ENCODE measurements at regions not wholly inside any gene's neighbourhood (a gene's known extent, or its start where the extent isn't known, plus 50 kb on each side); places are given as distances from the start of the nearest gene placed in this dataset.

- no peaks in the 10 kb centered on the region for H4K20me1 ChIP-seq (ENCODE audit: insufficient read depth, low read length)
- no peaks in the 10 kb centered on the region for H3K9me3 ChIP-seq (ENCODE audit: low read depth, low read length)
- no peaks in the 10 kb centered on the region for H3K36me3 ChIP-seq (ENCODE audit: insufficient read depth, low read length)
- H2AFZ ChIP-seq (ENCODE audit: low read length): no peak overlapping the region
- no peaks in the 10 kb centered on the region for H3K4me1 ChIP-seq (ENCODE audit: insufficient read depth, low read length)
- H3K27ac ChIP-seq (ENCODE audit: low read depth, low read length): no peak overlapping the region
- DNase-seq (ENCODE audit: insufficient read length, low spot score, missing footprints): no peak
- TF ChIP-seq, protein P1, sequence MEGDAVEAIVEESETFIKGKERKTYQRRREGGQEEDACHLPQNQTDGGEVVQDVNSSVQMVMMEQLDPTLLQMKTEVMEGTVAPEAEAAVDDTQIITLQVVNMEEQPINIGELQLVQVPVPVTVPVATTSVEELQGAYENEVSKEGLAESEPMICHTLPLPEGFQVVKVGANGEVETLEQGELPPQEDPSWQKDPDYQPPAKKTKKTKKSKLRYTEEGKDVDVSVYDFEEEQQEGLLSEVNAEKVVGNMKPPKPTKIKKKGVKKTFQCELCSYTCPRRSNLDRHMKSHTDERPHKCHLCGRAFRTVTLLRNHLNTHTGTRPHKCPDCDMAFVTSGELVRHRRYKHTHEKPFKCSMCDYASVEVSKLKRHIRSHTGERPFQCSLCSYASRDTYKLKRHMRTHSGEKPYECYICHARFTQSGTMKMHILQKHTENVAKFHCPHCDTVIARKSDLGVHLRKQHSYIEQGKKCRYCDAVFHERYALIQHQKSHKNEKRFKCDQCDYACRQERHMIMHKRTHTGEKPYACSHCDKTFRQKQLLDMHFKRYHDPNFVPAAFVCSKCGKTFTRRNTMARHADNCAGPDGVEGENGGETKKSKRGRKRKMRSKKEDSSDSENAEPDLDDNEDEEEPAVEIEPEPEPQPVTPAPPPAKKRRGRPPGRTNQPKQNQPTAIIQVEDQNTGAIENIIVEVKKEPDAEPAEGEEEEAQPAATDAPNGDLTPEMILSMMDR (IDR thresholded peaks at IDR 0.05; ENCODE audit: extremely low read depth, low read depth, low read length): no peak
- no peaks in the 10 kb centered on the region for H3K79me2 ChIP-seq (ENCODE audit: insufficient read depth, low read length)
- no peaks in the 10 kb centered on the region for H3K27me3 ChIP-seq (ENCODE audit: insufficient read depth, low read length)
- no peak overlapping the region for H3K4me3 ChIP-seq (ENCODE audit: insufficient read depth, low read length)
- H3K4me2 ChIP-seq (ENCODE audit: insufficient read depth, low read length): no peak overlapping the region
Observed at GRCh38 chrX:10981506-10981905, 129.6 kb upstream of the HCCS start.

DNA sequence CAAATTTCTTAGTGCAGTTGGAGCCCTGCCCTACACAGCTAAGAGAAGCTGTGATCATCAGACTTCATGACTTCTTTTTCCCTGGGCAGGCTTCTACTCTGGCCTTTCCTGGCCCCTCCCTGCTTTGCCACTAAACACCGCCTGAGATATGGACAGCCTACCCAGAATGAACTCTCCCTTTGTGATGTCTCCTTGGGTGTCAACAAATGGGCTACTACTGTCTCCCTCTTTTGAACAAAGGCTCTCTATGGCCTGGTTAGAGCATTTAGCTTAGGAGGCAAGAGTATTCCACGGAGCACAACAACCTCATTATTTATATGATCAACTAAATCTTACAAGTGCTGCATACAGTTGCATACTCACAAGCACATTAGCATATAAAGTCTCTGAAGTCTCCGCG is 127.6 kb upstream of the HCCS start:
- H3K27me3 ChIP-seq (ENCODE audit: insufficient read depth, low read length): no peaks in the 10 kb centered on the region
- no peaks in the 10 kb centered on the region for H3K4me1 ChIP-seq (ENCODE audit: insufficient read depth, low read length)
- DNase-seq (ENCODE audit: insufficient read length, low spot score, missing footprints): no peak
- H4K20me1 ChIP-seq (ENCODE audit: insufficient read depth, low read length): no peaks in the 10 kb centered on the region
- no peak overlapping the region for H3K4me2 ChIP-seq (ENCODE audit: insufficient read depth, low read length)
- H3K9me3 ChIP-seq (ENCODE audit: low read depth, low read length): no peaks in the 10 kb centered on the region
- H3K27ac ChIP-seq (ENCODE audit: low read depth, low read length): no peak overlapping the region
- H3K79me2 ChIP-seq (ENCODE audit: insufficient read depth, low read length): no peaks in the 10 kb centered on the region
- TF ChIP-seq, protein P1 (IDR thresholded peaks at IDR 0.05; ENCODE audit: extremely low read depth, low read depth, low read length): no peak
- no peak overlapping the region for H2AFZ ChIP-seq (ENCODE audit: low read length)
- H3K36me3 ChIP-seq (ENCODE audit: insufficient read depth, low read length): no peaks in the 10 kb centered on the region
- no peak overlapping the region for H3K4me3 ChIP-seq (ENCODE audit: insufficient read depth, low read length)

DNA sequence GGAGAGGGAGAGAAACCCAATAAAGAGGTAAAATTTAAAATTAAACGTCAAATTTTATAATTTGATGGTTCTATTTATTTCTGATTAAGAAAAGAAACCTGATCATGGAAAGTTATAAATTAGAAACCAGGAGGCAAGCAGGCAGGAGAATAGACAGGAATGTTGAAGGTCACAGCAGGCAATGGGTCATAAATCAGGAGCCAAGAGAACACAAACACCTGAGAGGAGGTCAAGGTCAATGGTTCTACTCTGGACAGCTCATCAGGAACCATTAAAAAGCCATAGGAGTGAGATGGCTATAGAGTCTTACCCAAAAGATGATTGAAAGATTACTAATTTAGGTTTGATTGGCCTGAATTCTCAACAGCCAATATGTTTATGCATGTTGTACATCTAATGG is 126.9 kb upstream of the HCCS start:
- H2AFZ ChIP-seq (ENCODE audit: low read length): no peak overlapping the region
- H3K4me3 ChIP-seq (ENCODE audit: insufficient read depth, low read length): no peak overlapping the region
- no peaks in the 10 kb centered on the region for H3K9me3 ChIP-seq (ENCODE audit: low read depth, low read length)
- H3K27me3 ChIP-seq (ENCODE audit: insufficient read depth, low read length): no peaks in the 10 kb centered on the region
- H3K4me1 ChIP-seq (ENCODE audit: insufficient read depth, low read length): no peaks in the 10 kb centered on the region
- TF ChIP-seq, protein P1 (IDR thresholded peaks at IDR 0.05; ENCODE audit: extremely low read depth, low read depth, low read length): no peak
- no peak overlapping the region for H3K4me2 ChIP-seq (ENCODE audit: insufficient read depth, low read length)
- DNase-seq (ENCODE audit: insufficient read length, low spot score, missing footprints): no peak
- no peaks in the 10 kb centered on the region for H3K36me3 ChIP-seq (ENCODE audit: insufficient read depth, low read length)
- no peaks in the 10 kb centered on the region for H3K79me2 ChIP-seq (ENCODE audit: insufficient read depth, low read length)
- no peak overlapping the region for H3K27ac ChIP-seq (ENCODE audit: low read depth, low read length)
- H4K20me1 ChIP-seq (ENCODE audit: insufficient read depth, low read length): no peaks in the 10 kb centered on the region

GRCh38 chrX:10986616-10987015 is 124.5 kb upstream of the HCCS start:
- TF ChIP-seq, protein P1 (IDR thresholded peaks at IDR 0.05; ENCODE audit: extremely low read depth, low read depth, low read length): no peak
- Histone ChIP-seq H3K9me3 (ENCODE audit: low read depth, low read length) (no peaks in the 10 kb centered on the region), H2AFZ (ENCODE audit: low read length) (no peak overlapping the region), H3K4me3 (ENCODE audit: insufficient read depth, low read length) (no peak overlapping the region), H3K79me2 (ENCODE audit: insufficient read depth, low read length) (no peaks in the 10 kb centered on the region), H3K4me1 (ENCODE audit: insufficient read depth, low read length) (no peaks in the 10 kb centered on the region), H3K27me3 (ENCODE audit: insufficient read depth, low read length) (no peaks in the 10 kb centered on the region), H4K20me1 (ENCODE audit: insufficient read depth, low read length) (no peaks in the 10 kb centered on the region), H3K27ac (ENCODE audit: low read depth, low read length) (no peak overlapping the region), H3K36me3 (ENCODE audit: insufficient read depth, low read length) (no peaks in the 10 kb centered on the region), H3K4me2 (ENCODE audit: insufficient read depth, low read length) (no peak overlapping the region)
- DNase-seq (ENCODE audit: insufficient read length, low spot score, missing footprints): no peak
